ENCODE measurements at regions not wholly inside any gene's neighbourhood (a gene's known extent, or its start where the extent isn't known, plus 50 kb on each side); places are given as distances from the start of the nearest gene placed in this dataset.

DNA sequence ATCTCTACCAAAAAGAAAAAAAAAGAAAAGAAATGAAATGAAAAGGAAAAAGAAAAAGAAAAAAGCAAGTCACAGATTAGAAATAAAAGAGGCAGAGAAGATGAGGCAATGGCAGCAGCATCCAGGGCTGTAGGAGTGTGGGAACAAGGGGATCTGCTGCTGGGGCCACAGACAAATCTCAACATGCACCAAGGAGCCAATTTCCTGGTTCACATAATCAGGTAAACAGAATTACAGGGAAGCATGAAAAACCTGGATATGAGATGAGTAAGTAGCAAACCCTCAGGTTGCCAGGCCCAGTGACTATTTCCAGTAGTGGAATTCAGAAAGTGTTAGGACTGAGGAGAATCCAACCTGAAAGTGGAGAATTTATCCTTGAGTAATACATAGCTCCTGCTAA, 77.4 kb upstream of the ARHGAP28 start:
- no peak for DNase-seq (ENCODE audit: low spot score)
- Histone ChIP-seq H3K36me3 (ENCODE audit: control insufficient read depth in 4 of 4, insufficient read depth in 3 of 4, low read depth in 1 of 4, low read length in 3 of 4) (no peaks in the 10 kb centered on the region), H3K4me3 (ENCODE audit: low read depth in 1 of 3, low read length in 3 of 3) (no peak overlapping the region), H3K27ac (ENCODE audit: low read depth in 1 of 2, low read length in 2 of 2) (no peak overlapping the region), H3K9ac (ENCODE audit: low read depth in 1 of 2, low read length in 2 of 2) (no peak overlapping the region), H3K27me3 (ENCODE audit: control insufficient read depth in 4 of 4, insufficient read depth in 4 of 4, low read length in 3 of 4) (peaks cover 0 to 2% (median 0%) of the 10 kb centered on the region in 4 donors), H3K4me1 (ENCODE audit: control insufficient read depth in 4 of 4, insufficient read depth in 4 of 4, low read length in 3 of 4) (no peaks in the 10 kb centered on the region), H3K9me3 (ENCODE audit: control insufficient read depth in 4 of 4, low read length in 3 of 4) (peaks cover 0 to 4% (median 0%) of the 10 kb centered on the region in 4 donors)
- TF ChIP-seq NR2F2 (IDR thresholded peaks at IDR 0.05) = no peak
- no peak for TF ChIP-seq EGR1 (IDR thresholded peaks at IDR 0.05; ENCODE audit: low read depth in 2 of 2)
- no peak for TF ChIP-seq FOXA1 (IDR thresholded peaks at IDR 0.05)
- TF ChIP-seq, protein P1, sequence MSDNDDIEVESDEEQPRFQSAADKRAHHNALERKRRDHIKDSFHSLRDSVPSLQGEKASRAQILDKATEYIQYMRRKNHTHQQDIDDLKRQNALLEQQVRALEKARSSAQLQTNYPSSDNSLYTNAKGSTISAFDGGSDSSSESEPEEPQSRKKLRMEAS (IDR thresholded peaks at IDR 0.05) = no peak
- TF ChIP-seq GABPA (IDR thresholded peaks at IDR 0.05 in 1 of 2, conservative IDR thresholded peaks at IDR 0.05 in 1 of 2) = no peak
- TF ChIP-seq, protein P2, sequence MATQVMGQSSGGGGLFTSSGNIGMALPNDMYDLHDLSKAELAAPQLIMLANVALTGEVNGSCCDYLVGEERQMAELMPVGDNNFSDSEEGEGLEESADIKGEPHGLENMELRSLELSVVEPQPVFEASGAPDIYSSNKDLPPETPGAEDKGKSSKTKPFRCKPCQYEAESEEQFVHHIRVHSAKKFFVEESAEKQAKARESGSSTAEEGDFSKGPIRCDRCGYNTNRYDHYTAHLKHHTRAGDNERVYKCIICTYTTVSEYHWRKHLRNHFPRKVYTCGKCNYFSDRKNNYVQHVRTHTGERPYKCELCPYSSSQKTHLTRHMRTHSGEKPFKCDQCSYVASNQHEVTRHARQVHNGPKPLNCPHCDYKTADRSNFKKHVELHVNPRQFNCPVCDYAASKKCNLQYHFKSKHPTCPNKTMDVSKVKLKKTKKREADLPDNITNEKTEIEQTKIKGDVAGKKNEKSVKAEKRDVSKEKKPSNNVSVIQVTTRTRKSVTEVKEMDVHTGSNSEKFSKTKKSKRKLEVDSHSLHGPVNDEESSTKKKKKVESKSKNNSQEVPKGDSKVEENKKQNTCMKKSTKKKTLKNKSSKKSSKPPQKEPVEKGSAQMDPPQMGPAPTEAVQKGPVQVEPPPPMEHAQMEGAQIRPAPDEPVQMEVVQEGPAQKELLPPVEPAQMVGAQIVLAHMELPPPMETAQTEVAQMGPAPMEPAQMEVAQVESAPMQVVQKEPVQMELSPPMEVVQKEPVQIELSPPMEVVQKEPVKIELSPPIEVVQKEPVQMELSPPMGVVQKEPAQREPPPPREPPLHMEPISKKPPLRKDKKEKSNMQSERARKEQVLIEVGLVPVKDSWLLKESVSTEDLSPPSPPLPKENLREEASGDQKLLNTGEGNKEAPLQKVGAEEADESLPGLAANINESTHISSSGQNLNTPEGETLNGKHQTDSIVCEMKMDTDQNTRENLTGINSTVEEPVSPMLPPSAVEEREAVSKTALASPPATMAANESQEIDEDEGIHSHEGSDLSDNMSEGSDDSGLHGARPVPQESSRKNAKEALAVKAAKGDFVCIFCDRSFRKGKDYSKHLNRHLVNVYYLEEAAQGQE (IDR thresholded peaks at IDR 0.05) = no peak
- TF ChIP-seq RAD21 (IDR thresholded peaks at IDR 0.05) = no peak
- TF ChIP-seq HNF4G (IDR thresholded peaks at IDR 0.05) = no peak
- no peak for TF ChIP-seq JUND (IDR thresholded peaks at IDR 0.05)
- no peak for TF ChIP-seq YY1 (IDR thresholded peaks at IDR 0.05)
- TF ChIP-seq, protein P3, sequence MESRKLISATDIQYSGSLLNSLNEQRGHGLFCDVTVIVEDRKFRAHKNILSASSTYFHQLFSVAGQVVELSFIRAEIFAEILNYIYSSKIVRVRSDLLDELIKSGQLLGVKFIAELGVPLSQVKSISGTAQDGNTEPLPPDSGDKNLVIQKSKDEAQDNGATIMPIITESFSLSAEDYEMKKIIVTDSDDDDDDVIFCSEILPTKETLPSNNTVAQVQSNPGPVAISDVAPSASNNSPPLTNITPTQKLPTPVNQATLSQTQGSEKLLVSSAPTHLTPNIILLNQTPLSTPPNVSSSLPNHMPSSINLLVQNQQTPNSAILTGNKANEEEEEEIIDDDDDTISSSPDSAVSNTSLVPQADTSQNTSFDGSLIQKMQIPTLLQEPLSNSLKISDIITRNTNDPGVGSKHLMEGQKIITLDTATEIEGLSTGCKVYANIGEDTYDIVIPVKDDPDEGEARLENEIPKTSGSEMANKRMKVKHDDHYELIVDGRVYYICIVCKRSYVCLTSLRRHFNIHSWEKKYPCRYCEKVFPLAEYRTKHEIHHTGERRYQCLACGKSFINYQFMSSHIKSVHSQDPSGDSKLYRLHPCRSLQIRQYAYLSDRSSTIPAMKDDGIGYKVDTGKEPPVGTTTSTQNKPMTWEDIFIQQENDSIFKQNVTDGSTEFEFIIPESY (IDR thresholded peaks at IDR 0.05) = no peak
- no peak for TF ChIP-seq FOXA2 (IDR thresholded peaks at IDR 0.05)
- TF ChIP-seq, protein P4, sequence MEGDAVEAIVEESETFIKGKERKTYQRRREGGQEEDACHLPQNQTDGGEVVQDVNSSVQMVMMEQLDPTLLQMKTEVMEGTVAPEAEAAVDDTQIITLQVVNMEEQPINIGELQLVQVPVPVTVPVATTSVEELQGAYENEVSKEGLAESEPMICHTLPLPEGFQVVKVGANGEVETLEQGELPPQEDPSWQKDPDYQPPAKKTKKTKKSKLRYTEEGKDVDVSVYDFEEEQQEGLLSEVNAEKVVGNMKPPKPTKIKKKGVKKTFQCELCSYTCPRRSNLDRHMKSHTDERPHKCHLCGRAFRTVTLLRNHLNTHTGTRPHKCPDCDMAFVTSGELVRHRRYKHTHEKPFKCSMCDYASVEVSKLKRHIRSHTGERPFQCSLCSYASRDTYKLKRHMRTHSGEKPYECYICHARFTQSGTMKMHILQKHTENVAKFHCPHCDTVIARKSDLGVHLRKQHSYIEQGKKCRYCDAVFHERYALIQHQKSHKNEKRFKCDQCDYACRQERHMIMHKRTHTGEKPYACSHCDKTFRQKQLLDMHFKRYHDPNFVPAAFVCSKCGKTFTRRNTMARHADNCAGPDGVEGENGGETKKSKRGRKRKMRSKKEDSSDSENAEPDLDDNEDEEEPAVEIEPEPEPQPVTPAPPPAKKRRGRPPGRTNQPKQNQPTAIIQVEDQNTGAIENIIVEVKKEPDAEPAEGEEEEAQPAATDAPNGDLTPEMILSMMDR (IDR thresholded peaks at IDR 0.05; ENCODE audit: low read depth, low read length, missing input control) = no peak
- no peak for TF ChIP-seq SP1 (IDR thresholded peaks at IDR 0.05)
- TF ChIP-seq HNF4A (conservative IDR thresholded peaks at IDR 0.05) = no peak
- TF ChIP-seq RXRA (IDR thresholded peaks at IDR 0.05) = no peak
- no peak for TF ChIP-seq TAF1 (conservative IDR thresholded peaks at IDR 0.05)

DNA sequence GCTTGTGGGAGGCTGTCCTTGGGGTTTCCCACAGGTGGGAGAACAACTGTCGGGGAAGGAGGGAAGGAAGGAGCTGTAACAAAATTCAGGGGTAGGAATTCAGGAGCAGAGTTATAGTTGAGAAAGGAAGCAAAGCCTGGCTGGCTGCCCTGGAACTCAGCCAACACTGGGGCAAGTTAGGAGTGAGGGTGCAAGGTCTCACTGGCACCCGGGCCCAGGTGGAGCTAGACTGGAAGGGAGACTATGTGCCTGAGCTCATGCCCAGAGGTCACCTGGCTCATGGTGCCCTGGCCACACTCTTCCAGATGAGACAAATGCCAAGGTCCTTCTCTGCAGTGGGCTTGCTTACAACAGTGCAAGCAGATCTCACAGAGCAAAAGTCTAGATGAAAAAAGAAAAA, 75.6 kb upstream of the ARHGAP28 start:
- Histone ChIP-seq H3K27me3 (ENCODE audit: control insufficient read depth in 4 of 4, insufficient read depth in 4 of 4, low read length in 3 of 4) (peaks cover 0 to 2% (median 0%) of the 10 kb centered on the region in 4 donors), H3K9ac (ENCODE audit: low read depth in 1 of 2, low read length in 2 of 2) (no peak overlapping the region), H3K27ac (ENCODE audit: low read depth in 1 of 2, low read length in 2 of 2) (no peak overlapping the region), H3K4me3 (ENCODE audit: low read depth in 1 of 3, low read length in 3 of 3) (no peak overlapping the region), H3K36me3 (ENCODE audit: control insufficient read depth in 4 of 4, insufficient read depth in 3 of 4, low read depth in 1 of 4, low read length in 3 of 4) (no peaks in the 10 kb centered on the region), H3K9me3 (ENCODE audit: control insufficient read depth in 4 of 4, low read length in 3 of 4) (peaks cover 0 to 4% (median 0%) of the 10 kb centered on the region in 4 donors), H3K4me1 (ENCODE audit: control insufficient read depth in 4 of 4, insufficient read depth in 4 of 4, low read length in 3 of 4) (no peaks in the 10 kb centered on the region)
- WGBS = 50% methylated on average over 2 of the region's 2 CpGs
- DNase-seq (ENCODE audit: low spot score) = no peak
- TF ChIP-seq, protein P2 (IDR thresholded peaks at IDR 0.05) = no peak
- TF ChIP-seq FOXA1 (IDR thresholded peaks at IDR 0.05) = no peak
- TF ChIP-seq HNF4A (conservative IDR thresholded peaks at IDR 0.05) = no peak
- TF ChIP-seq, protein P3 (IDR thresholded peaks at IDR 0.05) = no peak
- TF ChIP-seq RAD21 (IDR thresholded peaks at IDR 0.05) = no peak
- TF ChIP-seq YY1 (IDR thresholded peaks at IDR 0.05) = no peak
- TF ChIP-seq SP1 (IDR thresholded peaks at IDR 0.05) = no peak
